ENCODE measurements at regions not wholly inside any gene's neighbourhood (a gene's known extent, or its start where the extent isn't known, plus 50 kb on each side); places are given as distances from the start of the nearest gene placed in this dataset.

GRCh38 chr14:44053422-44053821 is 453.7 kb downstream of the FSCB start:
- ChIA-PET CTCF (no interaction called here), POLR2A (no interaction called here)
- H3K4me1 ChIP-seq (ENCODE audit: control insufficient read depth, insufficient read depth, low read length) = no peaks in the 10 kb centered on the region
- no peak overlapping the region for H3K4me3 ChIP-seq (ENCODE audit: low read depth, low read length)
- H3K9me3 ChIP-seq (ENCODE audit: control insufficient read depth, insufficient read depth, low read depth, low read length) = no peaks in the 10 kb centered on the region
- no peak for TF ChIP-seq ZNF37A (tag by site-specific recombination; IDR thresholded peaks at IDR 0.05)
- TF ChIP-seq KLF7 (tag by site-specific recombination; IDR thresholded peaks at IDR 0.05; ENCODE audit: borderline replicate concordance) = no peak
- TF ChIP-seq ZBTB21 (tag by site-specific recombination; IDR thresholded peaks at IDR 0.05) = no peak
- TF ChIP-seq ZNF558 (tag by site-specific recombination; IDR thresholded peaks at IDR 0.05) = no peak
- TF ChIP-seq ZNF391 (tag by site-specific recombination; IDR thresholded peaks at IDR 0.05; ENCODE audit: borderline replicate concordance, low read depth) = no peak
- TF ChIP-seq ZNF521 (tag by site-specific recombination; IDR thresholded peaks at IDR 0.05) = no peak
- TF ChIP-seq, protein P1, sequence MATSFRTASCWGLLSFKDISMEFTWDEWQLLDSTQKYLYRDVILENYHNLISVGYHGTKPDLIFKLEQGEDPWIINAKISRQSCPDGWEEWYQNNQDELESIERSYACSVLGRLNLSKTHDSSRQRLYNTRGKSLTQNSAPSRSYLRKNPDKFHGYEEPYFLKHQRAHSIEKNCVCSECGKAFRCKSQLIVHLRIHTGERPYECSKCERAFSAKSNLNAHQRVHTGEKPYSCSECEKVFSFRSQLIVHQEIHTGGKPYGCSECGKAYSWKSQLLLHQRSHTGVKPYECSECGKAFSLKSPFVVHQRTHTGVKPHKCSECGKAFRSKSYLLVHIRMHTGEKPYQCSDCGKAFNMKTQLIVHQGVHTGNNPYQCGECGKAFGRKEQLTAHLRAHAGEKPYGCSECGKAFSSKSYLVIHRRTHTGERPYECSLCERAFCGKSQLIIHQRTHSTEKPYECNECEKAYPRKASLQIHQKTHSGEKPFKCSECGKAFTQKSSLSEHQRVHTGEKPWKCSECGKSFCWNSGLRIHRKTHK (tag by site-specific recombination; IDR thresholded peaks at IDR 0.05) = no peak
- TF ChIP-seq ZNF48 (tag by site-specific recombination; IDR thresholded peaks at IDR 0.05) = no peak
- no peak for TF ChIP-seq ZNF600 (tag by site-specific recombination; IDR thresholded peaks at IDR 0.05)
- H3K36me3 ChIP-seq (ENCODE audit: control insufficient read depth in 2 of 2, insufficient read depth in 1 of 2, low read length in 2 of 2) = no peaks in the 10 kb centered on the region
- H3K27ac ChIP-seq (ENCODE audit: extremely low read depth, low read depth, low read length) = no peak overlapping the region

DNA sequence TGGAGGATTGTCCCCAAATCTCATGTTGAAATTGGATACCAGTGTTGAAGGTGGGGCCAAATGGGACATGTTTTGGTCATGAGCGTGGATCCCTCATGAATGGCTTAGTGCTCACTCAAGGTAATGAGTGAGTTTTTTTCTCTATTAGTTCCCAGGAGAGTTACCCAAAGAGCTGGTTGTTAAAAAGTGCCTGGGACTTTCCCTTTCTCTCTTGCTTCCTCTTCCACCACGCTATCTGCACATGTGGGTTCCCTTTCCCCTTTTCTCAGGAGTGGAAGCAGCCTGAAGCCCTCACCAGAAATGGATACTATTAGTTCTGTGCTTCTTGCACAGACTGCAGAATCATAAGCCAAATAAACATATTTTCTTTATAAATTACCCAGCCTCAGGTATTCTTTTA is 465.4 kb downstream of the FSCB start:
- Histone ChIP-seq H3K27ac (ENCODE audit: extremely low read depth, low read depth, low read length) (no peak overlapping the region), H3K4me1 (ENCODE audit: control insufficient read depth, insufficient read depth, low read length) (no peaks in the 10 kb centered on the region), H3K4me3 (ENCODE audit: low read depth, low read length) (no peak overlapping the region), H3K36me3 (ENCODE audit: control insufficient read depth in 2 of 2, insufficient read depth in 1 of 2, low read length in 2 of 2) (no peaks in the 10 kb centered on the region), H3K9me3 (ENCODE audit: control insufficient read depth, insufficient read depth, low read depth, low read length) (no peaks in the 10 kb centered on the region)
- ChIA-PET POLR2A (no interaction called here), CTCF (no interaction called here)
- TF ChIP-seq KLF16 (tag by site-specific recombination; IDR thresholded peaks at IDR 0.05) = no peak
- TF ChIP-seq ZNF76 (tag by site-specific recombination; IDR thresholded peaks at IDR 0.05; ENCODE audit: borderline replicate concordance, low read depth) = no peak
- TF ChIP-seq SALL2 (tag by site-specific recombination; IDR thresholded peaks at IDR 0.05; ENCODE audit: borderline replicate concordance) = no peak
- no peak for TF ChIP-seq GLIS1 (tag by site-specific recombination; IDR thresholded peaks at IDR 0.05)
- TF ChIP-seq ZNF23 (tag by site-specific recombination; IDR thresholded peaks at IDR 0.05; ENCODE audit: borderline replicate concordance) = no peak
- TF ChIP-seq, protein P2, sequence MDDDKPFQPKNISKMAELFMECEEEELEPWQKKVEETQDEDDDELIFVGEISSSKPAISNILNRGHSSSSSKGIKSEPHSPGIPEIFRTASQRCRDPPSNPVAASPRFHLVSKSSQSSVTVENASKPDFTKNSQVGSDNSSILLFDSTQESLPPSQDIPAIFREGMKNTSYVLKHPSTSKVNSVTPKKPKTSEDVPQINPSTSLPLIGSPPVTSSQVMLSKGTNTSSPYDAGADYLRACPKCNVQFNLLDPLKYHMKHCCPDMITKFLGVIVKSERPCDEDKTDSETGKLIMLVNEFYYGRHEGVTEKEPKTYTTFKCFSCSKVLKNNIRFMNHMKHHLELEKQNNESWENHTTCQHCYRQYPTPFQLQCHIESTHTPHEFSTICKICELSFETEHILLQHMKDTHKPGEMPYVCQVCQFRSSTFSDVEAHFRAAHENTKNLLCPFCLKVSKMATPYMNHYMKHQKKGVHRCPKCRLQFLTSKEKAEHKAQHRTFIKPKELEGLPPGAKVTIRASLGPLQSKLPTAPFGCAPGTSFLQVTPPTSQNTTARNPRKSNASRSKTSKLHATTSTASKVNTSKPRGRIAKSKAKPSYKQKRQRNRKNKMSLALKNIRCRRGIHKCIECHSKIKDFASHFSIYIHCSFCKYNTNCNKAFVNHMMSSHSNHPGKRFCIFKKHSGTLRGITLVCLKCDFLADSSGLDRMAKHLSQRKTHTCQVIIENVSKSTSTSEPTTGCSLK (tag by site-specific recombination; IDR thresholded peaks at IDR 0.05) = no peak
- no peak for TF ChIP-seq ZNF19 (tag by site-specific recombination; IDR thresholded peaks at IDR 0.05; ENCODE audit: low read depth)
- TF ChIP-seq, protein P3, sequence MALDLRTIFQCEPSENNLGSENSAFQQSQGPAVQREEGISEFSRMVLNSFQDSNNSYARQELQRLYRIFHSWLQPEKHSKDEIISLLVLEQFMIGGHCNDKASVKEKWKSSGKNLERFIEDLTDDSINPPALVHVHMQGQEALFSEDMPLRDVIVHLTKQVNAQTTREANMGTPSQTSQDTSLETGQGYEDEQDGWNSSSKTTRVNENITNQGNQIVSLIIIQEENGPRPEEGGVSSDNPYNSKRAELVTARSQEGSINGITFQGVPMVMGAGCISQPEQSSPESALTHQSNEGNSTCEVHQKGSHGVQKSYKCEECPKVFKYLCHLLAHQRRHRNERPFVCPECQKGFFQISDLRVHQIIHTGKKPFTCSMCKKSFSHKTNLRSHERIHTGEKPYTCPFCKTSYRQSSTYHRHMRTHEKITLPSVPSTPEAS (tag by site-specific recombination; IDR thresholded peaks at IDR 0.05) = no peak
- no peak for TF ChIP-seq ZNF37A (tag by site-specific recombination; IDR thresholded peaks at IDR 0.05)
- TF ChIP-seq ZNF433 (tag by site-specific recombination; IDR thresholded peaks at IDR 0.05; ENCODE audit: low read depth) = no peak
- TF ChIP-seq, protein P4, sequence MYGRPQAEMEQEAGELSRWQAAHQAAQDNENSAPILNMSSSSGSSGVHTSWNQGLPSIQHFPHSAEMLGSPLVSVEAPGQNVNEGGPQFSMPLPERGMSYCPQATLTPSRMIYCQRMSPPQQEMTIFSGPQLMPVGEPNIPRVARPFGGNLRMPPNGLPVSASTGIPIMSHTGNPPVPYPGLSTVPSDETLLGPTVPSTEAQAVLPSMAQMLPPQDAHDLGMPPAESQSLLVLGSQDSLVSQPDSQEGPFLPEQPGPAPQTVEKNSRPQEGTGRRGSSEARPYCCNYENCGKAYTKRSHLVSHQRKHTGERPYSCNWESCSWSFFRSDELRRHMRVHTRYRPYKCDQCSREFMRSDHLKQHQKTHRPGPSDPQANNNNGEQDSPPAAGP (tag by site-specific recombination; IDR thresholded peaks at IDR 0.05) = no peak
- no peak for TF ChIP-seq ZSCAN23 (tag by site-specific recombination; IDR thresholded peaks at IDR 0.05)
- TF ChIP-seq ZBTB48 (tag by site-specific recombination; IDR thresholded peaks at IDR 0.05) = no peak
- no peak for TF ChIP-seq ZBTB20 (tag by site-specific recombination; IDR thresholded peaks at IDR 0.05)
- TF ChIP-seq ZNF354C (tag by site-specific recombination; IDR thresholded peaks at IDR 0.05; ENCODE audit: borderline replicate concordance, low read depth) = no peak

Data from HEK293 (cell line).